ENCODE measurements at regions not wholly inside any gene's neighbourhood (a gene's known extent, or its start where the extent isn't known, plus 50 kb on each side); places are given as distances from the start of the nearest gene placed in this dataset.

GRCh38 chr13:109968876-109969577 lies 182.6 kb upstream of the IRS2 start:
- no peak for TF ChIP-seq CTCF (IDR thresholded peaks at IDR 0.05)
- Mint-ChIP-seq H3K36me3 (ENCODE audit: low read depth) (peaks cover 5% of the 10 kb centered on the region), H3K4me3 (no peak overlapping the region), H3K27ac (no peak overlapping the region), H3K4me1 (no peaks in the 10 kb centered on the region), H3K9me3 (peaks cover 23% of the 10 kb centered on the region), H3K27me3 (ENCODE audit: low read depth, poor library complexity) (peaks cover 4% of the 10 kb centered on the region)
- no peak for DNase-seq

GRCh38 chr13:109963960-109964563 lies 177.7 kb upstream of the IRS2 start:
- Mint-ChIP-seq H3K27me3 (ENCODE audit: low read depth, poor library complexity) (peaks cover 7% of the 10 kb centered on the region), H3K27ac (no peak overlapping the region), H3K4me1 (no peaks in the 10 kb centered on the region), H3K9me3 (peaks cover 13% of the 10 kb centered on the region), H3K4me3 (no peak overlapping the region), H3K36me3 (ENCODE audit: low read depth) (no peaks in the 10 kb centered on the region)
- TF ChIP-seq CTCF (IDR thresholded peaks at IDR 0.05) = no peak
- no peak for DNase-seq

- Mint-ChIP-seq H3K36me3 (ENCODE audit: low read depth) (no peaks in the 10 kb centered on the region), H3K4me1 (no peaks in the 10 kb centered on the region), H3K9me3 (peaks cover 14% of the 10 kb centered on the region), H3K27ac (no peak overlapping the region), H3K27me3 (ENCODE audit: low read depth, poor library complexity) (peaks cover 7% of the 10 kb centered on the region), H3K4me3 (no peak overlapping the region)
- no peak for TF ChIP-seq CTCF (IDR thresholded peaks at IDR 0.05)
- no peak for DNase-seq
Measured at GRCh38 chr13:109963384-109963783, 177.0 kb upstream of the IRS2 start.

- no peaks in the 10 kb centered on the region for H3K36me3 Mint-ChIP-seq (ENCODE audit: low read depth)
- H3K27me3 Mint-ChIP-seq (ENCODE audit: low read depth, poor library complexity) = peaks cover 11% of the 10 kb centered on the region
- H3K27ac Mint-ChIP-seq = no peak overlapping the region
- H3K4me1 Mint-ChIP-seq = no peaks in the 10 kb centered on the region
- no peak for DNase-seq
- peaks cover 31% of the 10 kb centered on the region for H3K9me3 Mint-ChIP-seq
- H3K4me3 Mint-ChIP-seq = no peak overlapping the region
- no peak for TF ChIP-seq CTCF (IDR thresholded peaks at IDR 0.05)
Measured at GRCh38 chr13:109959903-109960302, 173.5 kb upstream of the IRS2 start.

GRCh38 chr13:109957875-109958274 lies 171.5 kb upstream of the IRS2 start:
- no peaks in the 10 kb centered on the region for H3K4me1 Mint-ChIP-seq
- H3K36me3 Mint-ChIP-seq (ENCODE audit: low read depth) = no peaks in the 10 kb centered on the region
- no peak for TF ChIP-seq CTCF (IDR thresholded peaks at IDR 0.05)

GRCh38 chr13:109955598-109955997 lies 169.2 kb upstream of the IRS2 start:
- no peak for TF ChIP-seq CTCF (IDR thresholded peaks at IDR 0.05)
- no peak overlapping the region for H3K27ac Mint-ChIP-seq

More at GRCh38 chr13:109957875-109958274, 171.5 kb upstream of the IRS2 start:
- no peak overlapping the region for H3K27ac Mint-ChIP-seq
- H3K9me3 Mint-ChIP-seq = peaks cover 31% of the 10 kb centered on the region
- H3K27me3 Mint-ChIP-seq (ENCODE audit: low read depth, poor library complexity) = peaks cover 15% of the 10 kb centered on the region
- no peak overlapping the region for H3K4me3 Mint-ChIP-seq
- DNase-seq = no peak

More at GRCh38 chr13:109955598-109955997, 169.2 kb upstream of the IRS2 start:
- peaks cover 31% of the 10 kb centered on the region for H3K9me3 Mint-ChIP-seq
- no peak overlapping the region for H3K4me3 Mint-ChIP-seq
- no peaks in the 10 kb centered on the region for H3K4me1 Mint-ChIP-seq
- no peaks in the 10 kb centered on the region for H3K36me3 Mint-ChIP-seq (ENCODE audit: low read depth)
- H3K27me3 Mint-ChIP-seq (ENCODE audit: low read depth, poor library complexity) = peaks cover 16% of the 10 kb centered on the region
- no peak for DNase-seq

All from nephron progenitor cell (in vitro differentiated cells).